ENCODE measurements at regions not wholly inside any gene's neighbourhood (a gene's known extent, or its start where the extent isn't known, plus 50 kb on each side); places are given as distances from the start of the nearest gene placed in this dataset.

- no peaks in the 10 kb centered on the region for H3K9me3 Mint-ChIP-seq (ENCODE audit: unreplicated experiment)
- no peaks in the 10 kb centered on the region for H3K36me3 Mint-ChIP-seq (ENCODE audit: low read depth, unreplicated experiment)
- no peak for DNase-seq (ENCODE audit: low spot score)
- H3K27ac Mint-ChIP-seq (ENCODE audit: unreplicated experiment), result no peak overlapping the region
- peaks cover 3% of the 10 kb centered on the region for H3K27me3 Mint-ChIP-seq (ENCODE audit: unreplicated experiment)
- no peak overlapping the region for H3K4me3 Mint-ChIP-seq (ENCODE audit: unreplicated experiment)
- no peak for TF ChIP-seq CTCF (IDR thresholded peaks at IDR 0.05; ENCODE audit: unreplicated experiment)
- peaks cover 14% of the 10 kb centered on the region for H3K4me1 Mint-ChIP-seq (ENCODE audit: unreplicated experiment)
Observed at GRCh38 chr11:92053216-92053615, 171.4 kb upstream of the FAT3 start.

GRCh38 chr11:92050305-92050704 is 174.3 kb upstream of the FAT3 start:
- Mint-ChIP-seq H3K27ac (ENCODE audit: unreplicated experiment) (no peak overlapping the region), H3K27me3 (ENCODE audit: unreplicated experiment) (peaks cover 3% of the 10 kb centered on the region), H3K4me3 (ENCODE audit: unreplicated experiment) (no peak overlapping the region), H3K36me3 (ENCODE audit: low read depth, unreplicated experiment) (no peaks in the 10 kb centered on the region), H3K9me3 (ENCODE audit: unreplicated experiment) (no peaks in the 10 kb centered on the region), H3K4me1 (ENCODE audit: unreplicated experiment) (peaks cover 7% of the 10 kb centered on the region)
- TF ChIP-seq CTCF (IDR thresholded peaks at IDR 0.05; ENCODE audit: unreplicated experiment), result no peak
- no peak for DNase-seq (ENCODE audit: low spot score)

GRCh38 chr11:92048415-92048814 is 176.2 kb upstream of the FAT3 start:
- DNase-seq (ENCODE audit: low spot score), result no peak
- no peaks in the 10 kb centered on the region for H3K9me3 Mint-ChIP-seq (ENCODE audit: unreplicated experiment)
- peaks cover 7% of the 10 kb centered on the region for H3K4me1 Mint-ChIP-seq (ENCODE audit: unreplicated experiment)
- H3K4me3 Mint-ChIP-seq (ENCODE audit: unreplicated experiment), result no peak overlapping the region
- H3K27me3 Mint-ChIP-seq (ENCODE audit: unreplicated experiment), result peaks cover 3% of the 10 kb centered on the region
- TF ChIP-seq CTCF (IDR thresholded peaks at IDR 0.05; ENCODE audit: unreplicated experiment), result no peak
- no peak overlapping the region for H3K27ac Mint-ChIP-seq (ENCODE audit: unreplicated experiment)
- no peaks in the 10 kb centered on the region for H3K36me3 Mint-ChIP-seq (ENCODE audit: low read depth, unreplicated experiment)

- Mint-ChIP-seq H3K4me3 (ENCODE audit: unreplicated experiment) (no peak overlapping the region), H3K27ac (ENCODE audit: unreplicated experiment) (no peak overlapping the region), H3K4me1 (ENCODE audit: unreplicated experiment) (no peaks in the 10 kb centered on the region), H3K36me3 (ENCODE audit: low read depth, unreplicated experiment) (no peaks in the 10 kb centered on the region), H3K27me3 (ENCODE audit: unreplicated experiment) (no peaks in the 10 kb centered on the region), H3K9me3 (ENCODE audit: unreplicated experiment) (no peaks in the 10 kb centered on the region)
- no peak for TF ChIP-seq CTCF (IDR thresholded peaks at IDR 0.05; ENCODE audit: unreplicated experiment)
- DNase-seq (ENCODE audit: low spot score), result no peak
Observed at GRCh38 chr11:92046103-92046502, 178.5 kb upstream of the FAT3 start.

GRCh38 chr11:92045301-92045700 is 179.3 kb upstream of the FAT3 start:
- DNase-seq (ENCODE audit: low spot score), result no peak
- Mint-ChIP-seq H3K27me3 (ENCODE audit: unreplicated experiment) (no peaks in the 10 kb centered on the region), H3K4me3 (ENCODE audit: unreplicated experiment) (no peak overlapping the region), H3K4me1 (ENCODE audit: unreplicated experiment) (no peaks in the 10 kb centered on the region), H3K9me3 (ENCODE audit: unreplicated experiment) (no peaks in the 10 kb centered on the region), H3K27ac (ENCODE audit: unreplicated experiment) (no peak overlapping the region), H3K36me3 (ENCODE audit: low read depth, unreplicated experiment) (no peaks in the 10 kb centered on the region)
- no peak for TF ChIP-seq CTCF (IDR thresholded peaks at IDR 0.05; ENCODE audit: unreplicated experiment)
